ENCODE measurements at regions not wholly inside any gene's neighbourhood (a gene's known extent, or its start where the extent isn't known, plus 50 kb on each side); places are given as distances from the start of the nearest gene placed in this dataset.
A peak's percentile ranks its signal among the peaks of the same experiment; 100 is the strongest.

GRCh38 chr15:95557226-95558046 lies 773.1 kb upstream of the NR2F2 start:
- Histone ChIP-seq H3K4me3 (peak overlapping the region; percentile 22), H3K27ac (peak overlapping the region; percentile 99), H3K27me3 (replicated peaks) (no peaks in the 10 kb centered on the region), H3K9me3 (replicated peaks) (no peaks in the 10 kb centered on the region), H3K36me3 (no peaks in the 10 kb centered on the region), H3K4me1 (replicated peaks) (peaks cover 36% of the 10 kb centered on the region)
- peak; percentile 84 to 93 for DNase-seq (ENCODE audit: low read depth in 1 of 2, low spot score in 2 of 2)

- DNase-seq (ENCODE audit: low read depth in 1 of 2, low spot score in 2 of 2) = peak in 1 of 2 experiments; percentile 79
- Histone ChIP-seq H3K4me3 (no peak overlapping the region), H3K27ac (peak overlapping the region; percentile 99), H3K36me3 (no peaks in the 10 kb centered on the region), H3K9me3 (replicated peaks) (no peaks in the 10 kb centered on the region), H3K27me3 (replicated peaks) (no peaks in the 10 kb centered on the region), H3K4me1 (replicated peaks) (peaks cover 36% of the 10 kb centered on the region)
These were observed 772.4 kb upstream of the NR2F2 start for GRCh38 chr15:95558131-95558530.

- no peaks in the 10 kb centered on the region for H3K9me3 ChIP-seq (replicated peaks)
These were observed 771.6 kb upstream of the NR2F2 start for GRCh38 chr15:95558916-95559315.

GRCh38 chr15:95559875-95560394 lies 770.6 kb upstream of the NR2F2 start:
- Histone ChIP-seq H3K36me3 (no peaks in the 10 kb centered on the region), H3K27me3 (replicated peaks) (no peaks in the 10 kb centered on the region), H3K9me3 (replicated peaks) (no peaks in the 10 kb centered on the region), H3K4me1 (replicated peaks) (peaks cover 36% of the 10 kb centered on the region), H3K4me3 (no peak overlapping the region), H3K27ac (peak overlapping the region; percentile 73)
- DNase-seq (ENCODE audit: low read depth in 1 of 2, low spot score in 2 of 2) = peak; percentile 68 to 77

More at GRCh38 chr15:95558916-95559315, 771.6 kb upstream of the NR2F2 start:
- H3K27ac ChIP-seq = peak overlapping the region; percentile 99
- no peak for DNase-seq (ENCODE audit: low read depth in 1 of 2, low spot score in 2 of 2)
- H3K4me3 ChIP-seq = no peak overlapping the region
- H3K27me3 ChIP-seq (replicated peaks) = no peaks in the 10 kb centered on the region
- H3K36me3 ChIP-seq = no peaks in the 10 kb centered on the region
- H3K4me1 ChIP-seq (replicated peaks) = peaks cover 36% of the 10 kb centered on the region

- Histone ChIP-seq H3K27me3 (replicated peaks) (no peaks in the 10 kb centered on the region), H3K9me3 (replicated peaks) (no peaks in the 10 kb centered on the region), H3K36me3 (no peaks in the 10 kb centered on the region), H3K4me3 (no peak overlapping the region), H3K4me1 (replicated peaks) (peaks cover 35% of the 10 kb centered on the region), H3K27ac (no peak overlapping the region)
- DNase-seq (ENCODE audit: low read depth in 1 of 2, low spot score in 2 of 2) = peak in 1 of 2 experiments; percentile 9
These were observed 769.0 kb upstream of the NR2F2 start for GRCh38 chr15:95561463-95561862.

GRCh38 chr15:95563634-95564033 lies 766.9 kb upstream of the NR2F2 start:
- Histone ChIP-seq H3K27me3 (replicated peaks) (no peaks in the 10 kb centered on the region), H3K9me3 (replicated peaks) (no peaks in the 10 kb centered on the region), H3K4me3 (no peak overlapping the region), H3K36me3 (no peaks in the 10 kb centered on the region), H3K4me1 (replicated peaks) (peaks cover 14% of the 10 kb centered on the region), H3K27ac (no peak overlapping the region)
- DNase-seq (ENCODE audit: low read depth in 1 of 2, low spot score in 2 of 2) = no peak

- no peak overlapping the region for H3K27ac ChIP-seq
- H3K27me3 ChIP-seq (replicated peaks) = no peaks in the 10 kb centered on the region
- H3K4me3 ChIP-seq = no peak overlapping the region
- H3K36me3 ChIP-seq = no peaks in the 10 kb centered on the region
- peaks cover 1% of the 10 kb centered on the region for H3K4me1 ChIP-seq (replicated peaks)
- no peak for DNase-seq (ENCODE audit: low read depth in 1 of 2, low spot score in 2 of 2)
- H3K9me3 ChIP-seq (replicated peaks) = no peaks in the 10 kb centered on the region
These were observed 765.4 kb upstream of the NR2F2 start for GRCh38 chr15:95565016-95565600.

GRCh38 chr15:95565690-95566089 lies 764.8 kb upstream of the NR2F2 start:
- Histone ChIP-seq H3K4me3 (no peak overlapping the region), H3K9me3 (replicated peaks) (no peaks in the 10 kb centered on the region), H3K4me1 (replicated peaks) (no peaks in the 10 kb centered on the region), H3K27ac (no peak overlapping the region), H3K27me3 (replicated peaks) (no peaks in the 10 kb centered on the region), H3K36me3 (no peaks in the 10 kb centered on the region)
- no peak for DNase-seq (ENCODE audit: low read depth in 1 of 2, low spot score in 2 of 2)

- Histone ChIP-seq H3K4me3 (no peak overlapping the region), H3K4me1 (replicated peaks) (no peaks in the 10 kb centered on the region), H3K27ac (no peak overlapping the region), H3K27me3 (replicated peaks) (no peaks in the 10 kb centered on the region), H3K36me3 (no peaks in the 10 kb centered on the region), H3K9me3 (replicated peaks) (no peaks in the 10 kb centered on the region)
- DNase-seq (ENCODE audit: low read depth in 1 of 2, low spot score in 2 of 2) = peak in 1 of 2 experiments; percentile 5
These were observed 762.8 kb upstream of the NR2F2 start for GRCh38 chr15:95567686-95568085.

- no peaks in the 10 kb centered on the region for H3K36me3 ChIP-seq
These were observed 756.4 kb upstream of the NR2F2 start for GRCh38 chr15:95574053-95574452.

GRCh38 chr15:95577927-95578326 lies 752.6 kb upstream of the NR2F2 start:
- DNase-seq (ENCODE audit: low read depth in 1 of 2, low spot score in 2 of 2) = no peak
- Histone ChIP-seq H3K36me3 (no peaks in the 10 kb centered on the region), H3K4me1 (replicated peaks) (no peaks in the 10 kb centered on the region), H3K27ac (no peak overlapping the region), H3K4me3 (no peak overlapping the region), H3K27me3 (replicated peaks) (no peaks in the 10 kb centered on the region), H3K9me3 (replicated peaks) (no peaks in the 10 kb centered on the region)

More at GRCh38 chr15:95574053-95574452, 756.4 kb upstream of the NR2F2 start:
- H3K27me3 ChIP-seq (replicated peaks) = no peaks in the 10 kb centered on the region
- DNase-seq (ENCODE audit: low read depth in 1 of 2, low spot score in 2 of 2) = no peak
- no peak overlapping the region for H3K4me3 ChIP-seq
- no peaks in the 10 kb centered on the region for H3K9me3 ChIP-seq (replicated peaks)
- no peaks in the 10 kb centered on the region for H3K4me1 ChIP-seq (replicated peaks)
- H3K27ac ChIP-seq = no peak overlapping the region

GRCh38 chr15:95580121-95580520 lies 750.4 kb upstream of the NR2F2 start:
- no peak for DNase-seq (ENCODE audit: low read depth in 1 of 2, low spot score in 2 of 2)
- H3K36me3 ChIP-seq = no peaks in the 10 kb centered on the region
- no peaks in the 10 kb centered on the region for H3K9me3 ChIP-seq (replicated peaks)

GRCh38 chr15:95581595-95581994 lies 748.9 kb upstream of the NR2F2 start:
- no peak for DNase-seq (ENCODE audit: low read depth in 1 of 2, low spot score in 2 of 2)
- no peaks in the 10 kb centered on the region for H3K9me3 ChIP-seq (replicated peaks)
- H3K27me3 ChIP-seq (replicated peaks) = no peaks in the 10 kb centered on the region
- no peak overlapping the region for H3K4me3 ChIP-seq
- H3K36me3 ChIP-seq = no peaks in the 10 kb centered on the region
- H3K4me1 ChIP-seq (replicated peaks) = no peaks in the 10 kb centered on the region
- H3K27ac ChIP-seq = no peak overlapping the region

More at GRCh38 chr15:95580121-95580520, 750.4 kb upstream of the NR2F2 start:
- Histone ChIP-seq H3K27ac (no peak overlapping the region), H3K4me1 (replicated peaks) (no peaks in the 10 kb centered on the region), H3K27me3 (replicated peaks) (no peaks in the 10 kb centered on the region), H3K4me3 (no peak overlapping the region)

GRCh38 chr15:95584088-95584487 lies 746.4 kb upstream of the NR2F2 start:
- H3K4me1 ChIP-seq (replicated peaks) = no peaks in the 10 kb centered on the region
- H3K4me3 ChIP-seq = no peak overlapping the region
- no peak for DNase-seq (ENCODE audit: low read depth in 1 of 2, low spot score in 2 of 2)
- no peak overlapping the region for H3K27ac ChIP-seq
- no peaks in the 10 kb centered on the region for H3K36me3 ChIP-seq
- H3K9me3 ChIP-seq (replicated peaks) = no peaks in the 10 kb centered on the region
- H3K27me3 ChIP-seq (replicated peaks) = no peaks in the 10 kb centered on the region
